ENCODE measurements at regions not wholly inside any gene's neighbourhood (a gene's known extent, or its start where the extent isn't known, plus 50 kb on each side); places are given as distances from the start of the nearest gene placed in this dataset.

DNA sequence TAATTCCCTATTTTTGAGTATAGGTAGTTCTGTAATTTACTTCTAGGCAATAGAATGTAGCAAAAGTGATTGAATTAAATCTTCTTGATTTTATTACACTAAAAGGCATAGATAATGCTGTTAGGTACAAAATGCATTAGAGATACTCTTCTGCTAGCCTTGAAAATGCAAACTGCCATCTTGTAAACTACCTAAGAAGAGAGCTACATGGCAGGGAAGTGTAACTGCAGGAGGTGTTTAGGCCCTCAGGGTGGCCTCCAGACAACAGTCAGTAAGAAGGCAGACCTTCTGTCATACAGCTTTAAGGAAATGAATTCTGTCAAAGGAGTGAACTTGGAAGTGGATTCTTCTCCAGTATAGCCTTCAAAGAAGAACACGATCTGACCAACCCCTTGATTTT lies 1396.8 kb upstream of the SLC39A10 start:
- intact Hi-C loops (cut with micrococcal nuclease; ENCODE audit: unreplicated experiment), result no loop called here
- Histone ChIP-seq H3K36me3 (ENCODE audit: control insufficient read depth, insufficient read depth, low read length) (no peaks in the 10 kb centered on the region), H3K4me3 (ENCODE audit: low read depth, low read length) (no peak overlapping the region), H3K27me3 (replicated peaks; ENCODE audit: control insufficient read depth, insufficient read depth, low read length) (no peaks in the 10 kb centered on the region), H3K4me1 (no peaks in the 10 kb centered on the region), H3K9me3 (no peaks in the 10 kb centered on the region)
- Mint-ChIP-seq H3K27ac (ENCODE audit: unreplicated experiment) (no peak overlapping the region), H3K4me3 (ENCODE audit: unreplicated experiment) (no peak overlapping the region), H3K9me3 (ENCODE audit: unreplicated experiment) (no peaks in the 10 kb centered on the region), H3K4me1 (ENCODE audit: low read depth, unreplicated experiment) (no peaks in the 10 kb centered on the region), H3K27me3 (ENCODE audit: insufficient read depth, unreplicated experiment) (no peaks in the 10 kb centered on the region), H3K36me3 (ENCODE audit: insufficient read depth, unreplicated experiment) (no peaks in the 10 kb centered on the region)
- TF ChIP-seq, protein P1, sequence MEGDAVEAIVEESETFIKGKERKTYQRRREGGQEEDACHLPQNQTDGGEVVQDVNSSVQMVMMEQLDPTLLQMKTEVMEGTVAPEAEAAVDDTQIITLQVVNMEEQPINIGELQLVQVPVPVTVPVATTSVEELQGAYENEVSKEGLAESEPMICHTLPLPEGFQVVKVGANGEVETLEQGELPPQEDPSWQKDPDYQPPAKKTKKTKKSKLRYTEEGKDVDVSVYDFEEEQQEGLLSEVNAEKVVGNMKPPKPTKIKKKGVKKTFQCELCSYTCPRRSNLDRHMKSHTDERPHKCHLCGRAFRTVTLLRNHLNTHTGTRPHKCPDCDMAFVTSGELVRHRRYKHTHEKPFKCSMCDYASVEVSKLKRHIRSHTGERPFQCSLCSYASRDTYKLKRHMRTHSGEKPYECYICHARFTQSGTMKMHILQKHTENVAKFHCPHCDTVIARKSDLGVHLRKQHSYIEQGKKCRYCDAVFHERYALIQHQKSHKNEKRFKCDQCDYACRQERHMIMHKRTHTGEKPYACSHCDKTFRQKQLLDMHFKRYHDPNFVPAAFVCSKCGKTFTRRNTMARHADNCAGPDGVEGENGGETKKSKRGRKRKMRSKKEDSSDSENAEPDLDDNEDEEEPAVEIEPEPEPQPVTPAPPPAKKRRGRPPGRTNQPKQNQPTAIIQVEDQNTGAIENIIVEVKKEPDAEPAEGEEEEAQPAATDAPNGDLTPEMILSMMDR (IDR thresholded peaks at IDR 0.05; ENCODE audit: insufficient read depth in 1 of 2, low read depth in 1 of 2, low read length in 1 of 2, severe bottlenecking in 1 of 2, unreplicated experiment in 1 of 2), result no peak
- BruUV-seq (replicated peaks), result no TSS peak
- DNase-seq, result no peak
- POLR2A ChIA-PET, result no interaction called here
- CTCF ChIA-PET, result no interaction called here

DNA sequence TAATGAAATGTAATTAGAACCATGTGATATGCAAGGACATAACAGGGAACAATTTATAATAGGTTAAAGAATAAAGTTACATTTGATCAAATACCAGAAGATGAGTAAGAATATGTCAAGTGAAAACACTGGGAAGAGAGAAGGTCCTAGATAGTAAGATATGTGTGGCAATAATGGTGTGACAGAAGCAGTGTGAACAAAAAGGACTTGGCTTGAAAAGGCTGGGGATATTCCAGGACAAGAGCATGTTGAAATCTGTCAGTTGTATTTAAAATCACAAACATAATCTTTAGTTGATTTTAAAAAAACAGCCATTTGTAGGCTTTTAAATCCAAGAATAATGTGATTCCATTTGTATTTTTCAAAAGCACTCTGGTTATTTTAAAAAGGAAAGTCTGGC lies 1399.9 kb upstream of the SLC39A10 start:
- H3K9me3 Mint-ChIP-seq (ENCODE audit: unreplicated experiment), result no peaks in the 10 kb centered on the region
- TF ChIP-seq, protein P1 (IDR thresholded peaks at IDR 0.05; ENCODE audit: insufficient read depth in 1 of 2, low read depth in 1 of 2, low read length in 1 of 2, severe bottlenecking in 1 of 2, unreplicated experiment in 1 of 2), result no peak
- intact Hi-C loops (cut with micrococcal nuclease; ENCODE audit: unreplicated experiment), result no loop called here
- H3K27ac Mint-ChIP-seq (ENCODE audit: unreplicated experiment), result no peak overlapping the region
- H3K9me3 ChIP-seq, result no peaks in the 10 kb centered on the region
- H3K4me3 ChIP-seq (ENCODE audit: low read depth, low read length), result no peak overlapping the region
- no TSS peak for BruUV-seq (replicated peaks)
- H3K27me3 Mint-ChIP-seq (ENCODE audit: insufficient read depth, unreplicated experiment), result no peaks in the 10 kb centered on the region
- H3K36me3 ChIP-seq (ENCODE audit: control insufficient read depth, insufficient read depth, low read length), result no peaks in the 10 kb centered on the region
- H3K4me1 ChIP-seq, result no peaks in the 10 kb centered on the region
- ChIA-PET POLR2A (no interaction called here), CTCF (no interaction called here)
- no peaks in the 10 kb centered on the region for H3K4me1 Mint-ChIP-seq (ENCODE audit: low read depth, unreplicated experiment)
- DNase-seq, result no peak
- H3K4me3 Mint-ChIP-seq (ENCODE audit: unreplicated experiment), result no peak overlapping the region
- no peaks in the 10 kb centered on the region for H3K27me3 ChIP-seq (replicated peaks; ENCODE audit: control insufficient read depth, insufficient read depth, low read length)
- no peaks in the 10 kb centered on the region for H3K36me3 Mint-ChIP-seq (ENCODE audit: insufficient read depth, unreplicated experiment)

DNA sequence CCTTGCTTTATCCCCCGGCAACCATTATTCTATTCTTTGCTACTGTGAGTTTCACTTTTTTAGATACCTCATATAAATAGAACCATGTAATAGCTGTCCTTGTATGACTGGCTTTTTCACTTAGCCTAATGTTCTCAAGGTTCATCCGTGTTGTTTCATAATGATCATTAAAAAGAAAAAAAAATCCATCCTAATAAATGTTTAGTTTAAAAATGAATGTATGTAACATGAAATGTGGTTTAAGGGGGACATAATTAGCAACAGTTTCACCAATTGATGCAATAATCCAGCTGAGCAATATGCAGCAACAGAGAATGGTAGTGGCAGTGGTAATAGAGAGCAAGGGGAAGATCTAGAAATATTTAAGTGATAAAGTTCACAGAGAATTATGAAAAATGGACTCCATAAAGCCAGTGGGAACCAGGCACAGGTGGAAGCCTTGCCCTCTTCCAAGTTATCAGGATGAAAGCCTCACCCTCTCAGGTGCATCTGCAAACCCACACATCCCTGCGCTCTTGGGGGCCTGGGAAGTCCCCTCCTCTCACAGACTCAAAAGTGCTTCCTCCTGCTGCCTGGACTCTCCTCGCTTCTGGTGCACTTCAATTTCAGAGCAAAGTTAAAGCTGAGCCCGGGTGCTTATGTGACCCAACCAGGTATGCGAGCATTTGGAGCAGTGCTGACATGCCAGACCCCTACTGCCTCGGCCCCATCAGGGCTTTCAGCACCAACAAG lies 1403.3 kb upstream of the SLC39A10 start:
- POLR2A ChIA-PET, result no interaction called here
- DNase-seq, result no peak
- Histone ChIP-seq H3K9me3 (no peaks in the 10 kb centered on the region), H3K4me1 (no peaks in the 10 kb centered on the region), H3K27me3 (replicated peaks; ENCODE audit: control insufficient read depth, insufficient read depth, low read length) (no peaks in the 10 kb centered on the region), H3K4me3 (ENCODE audit: low read depth, low read length) (no peak overlapping the region), H3K36me3 (ENCODE audit: control insufficient read depth, insufficient read depth, low read length) (no peaks in the 10 kb centered on the region)
- Mint-ChIP-seq H3K4me1 (ENCODE audit: low read depth, unreplicated experiment) (no peaks in the 10 kb centered on the region), H3K4me3 (ENCODE audit: unreplicated experiment) (no peak overlapping the region), H3K36me3 (ENCODE audit: insufficient read depth, unreplicated experiment) (no peaks in the 10 kb centered on the region), H3K9me3 (ENCODE audit: unreplicated experiment) (no peaks in the 10 kb centered on the region), H3K27ac (ENCODE audit: unreplicated experiment) (no peak overlapping the region), H3K27me3 (ENCODE audit: insufficient read depth, unreplicated experiment) (no peaks in the 10 kb centered on the region)
- no TSS peak for BruUV-seq (replicated peaks)
- TF ChIP-seq, protein P1 (IDR thresholded peaks at IDR 0.05; ENCODE audit: insufficient read depth in 1 of 2, low read depth in 1 of 2, low read length in 1 of 2, severe bottlenecking in 1 of 2, unreplicated experiment in 1 of 2), result no peak
- intact Hi-C loops (cut with micrococcal nuclease; ENCODE audit: unreplicated experiment), result no loop called here
- CTCF ChIA-PET, result no interaction called here
